ENCODE measurements at regions not wholly inside any gene's neighbourhood (a gene's known extent, or its start where the extent isn't known, plus 50 kb on each side); places are given as distances from the start of the nearest gene placed in this dataset.

GRCh38 chr2:82508702-82509101, 1950.4 kb downstream of the SUCLG1 start:
- no peak for TF ChIP-seq CTCF (IDR thresholded peaks at IDR 0.05)
- TF ChIP-seq POLR2A (IDR thresholded peaks at IDR 0.05), result no peak

Data from body of pancreas (tissue), 4 donors.